HEK293T (cell line): ENCODE measurements at regions not wholly inside any gene's neighbourhood (a gene's known extent, or its start where the extent isn't known, plus 50 kb on each side); places are given as distances from the start of the nearest gene placed in this dataset.

Experiments used
- CTBP1 ChIP-seq: fragments of 450-650 bp; IDR thresholded peaks from 2 replicates; pipeline ENCODE4 v1.6.1; 2016; ENCODE audit warnings: borderline replicate concordance
- FOXK2 ChIP-seq: fragments of 450-650 bp; IDR thresholded peaks from 2 replicates; pipeline ENCODE4 v1.6.1; 2016; ENCODE audit warnings: mild to moderate bottlenecking
- HDGF ChIP-seq: fragments of 450-650 bp; IDR thresholded peaks from 2 replicates; pipeline ENCODE4 v1.6.1; 2017; ENCODE audit warnings: antibody characterized with exemption, borderline replicate concordance
- L3MBTL2 ChIP-seq: fragments of 450-650 bp; conservative IDR thresholded peaks from 2 replicates; pipeline ENCODE4 v1.6.1; 2016; ENCODE audit warnings: mild to moderate bottlenecking
- NFRKB ChIP-seq: fragments of 450-650 bp; IDR thresholded peaks from 2 replicates; pipeline ENCODE4 v1.6.1; 2016; ENCODE audit warnings: mild to moderate bottlenecking, moderate library complexity
- SP1 ChIP-seq: fragments of 450-650 bp; IDR thresholded peaks from 2 replicates; pipeline ENCODE4 v1.6.1; 2017
- ZNF384 ChIP-seq: fragments of 450-650 bp; IDR thresholded peaks from 2 replicates; pipeline ENCODE4 v1.6.1; 2016

DNA sequence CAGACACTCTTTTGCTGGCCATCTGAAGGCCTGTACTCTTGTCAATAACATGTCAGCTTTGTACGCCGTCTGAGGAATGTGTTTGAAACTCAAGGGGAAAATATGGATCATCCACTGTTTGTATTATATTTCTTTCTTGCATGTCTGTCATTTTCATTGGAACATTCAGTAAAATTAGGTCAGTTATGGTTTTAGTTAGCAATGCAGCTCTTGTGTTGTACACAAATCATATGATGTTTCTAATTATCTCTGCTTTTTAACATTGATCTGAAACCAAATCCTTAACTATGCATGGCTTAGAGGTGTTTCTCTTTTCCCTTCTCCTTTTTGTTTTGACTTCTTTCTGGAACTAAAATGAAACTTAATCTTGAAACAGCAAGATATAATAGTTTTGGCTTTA lies 333.6 kb upstream of the PRICKLE1 start:
- no peak for TF ChIP-seq SP1
- TF ChIP-seq ZNF384, result no peak
- no peak for TF ChIP-seq NFRKB
- TF ChIP-seq HDGF, result no peak
- TF ChIP-seq CTBP1, result no peak
- TF ChIP-seq L3MBTL2, result no peak
- no peak for TF ChIP-seq FOXK2
